Hepatocyte (in vitro differentiated cells): ENCODE measurements at regions not wholly inside any gene's neighbourhood (a gene's known extent, or its start where the extent isn't known, plus 50 kb on each side); places are given as distances from the start of the nearest gene placed in this dataset.

Source experiments
- DNase-seq: peaks from one replicate; pipeline ENCODE4 v3.0.0-alpha.2; 2016; ENCODE audit warnings: low spot score
- H2AFZ ChIP-seq: fragments of 200-600 bp; sonication (generic); 2 replicates; pipeline ENCODE4 v1.6.0; 2016; ENCODE audit warnings: antibody characterized with exemption, mild to moderate bottlenecking
- H3K27ac ChIP-seq: fragments of 200-600 bp; sonication (generic); 2 replicates; pipeline ENCODE4 v1.5.1; 2016; ENCODE audit warnings: mild to moderate bottlenecking
- H3K27me3 ChIP-seq: fragments of 200-600 bp; sonication (generic); 2 replicates; pipeline ENCODE4 v1.6.1; 2016
- H3K36me3 ChIP-seq: fragments of 200-600 bp; sonication (generic); replicated peaks from 2 replicates; pipeline ENCODE4 v1.5.1; 2016; ENCODE audit warnings: low read depth; ENCODE audit not compliant: insufficient read depth
- H3K4me1 ChIP-seq: fragments of 200-600 bp; sonication (generic); 2 replicates; pipeline ENCODE4 v1.5.1; 2016; ENCODE audit warnings: mild to moderate bottlenecking, moderate library complexity; ENCODE audit not compliant: insufficient read depth
- H3K4me2 ChIP-seq: fragments of 200-600 bp; sonication (generic); 2 replicates; pipeline ENCODE4 v1.6.0; 2016
- H3K4me3 ChIP-seq: fragments of 200-600 bp; sonication (generic); 2 replicates; pipeline ENCODE4 v1.5.1; 2016; ENCODE audit warnings: mild to moderate bottlenecking
- H3K79me2 ChIP-seq: fragments of 200-600 bp; sonication (generic); 2 replicates; pipeline ENCODE4 v1.6.0; 2017; ENCODE audit warnings: mild to moderate bottlenecking
- H3K9me2 ChIP-seq: fragments of 200-600 bp; sonication (generic); replicated peaks from 2 replicates; pipeline ENCODE4 v1.6.0; 2017; ENCODE audit warnings: mild to moderate bottlenecking; ENCODE audit not compliant: insufficient read depth
- H3K9me3 ChIP-seq: fragments of 200-600 bp; sonication (generic); 2 replicates; pipeline ENCODE4 v1.5.1; 2016; ENCODE audit warnings: low read depth, mild to moderate bottlenecking
- H4K20me1 ChIP-seq: fragments of 200-600 bp; sonication (generic); 2 replicates; pipeline ENCODE4 v1.6.0; 2016; ENCODE audit warnings: mild to moderate bottlenecking; ENCODE audit not compliant: insufficient read depth, poor library complexity, severe bottlenecking
- EZH2 ChIP-seq: fragments of 200-600 bp; sonication (generic); IDR thresholded peaks from 2 replicates; pipeline ENCODE4 v1.6.1; 2016; ENCODE audit warnings: antibody characterized with exemption, mild to moderate bottlenecking, borderline replicate concordance
- EZH2phosphoT487 ChIP-seq: fragments of 200-600 bp; sonication (generic); IDR thresholded peaks from one replicate; pipeline ENCODE4 v1.6.1; 2018; ENCODE audit warnings: antibody characterized with exemption, mild to moderate bottlenecking, low read depth, moderate library complexity; ENCODE audit not compliant: unreplicated experiment, severe bottlenecking
- WGBS: methylation state at CpG from one replicate; pipeline ENCODE4 v1.1.6; 2016; ENCODE audit warnings: low lambda C conversion rate; ENCODE audit errors: missing lambda C conversion rate; 5-methylcytosine and 5-hydroxymethylcytosine counted together
- TF ChIP-seq, protein P1 (sequence below): fragments of 200-600 bp; sonication (generic); IDR thresholded peaks from 2 replicates; pipeline ENCODE4 v1.5.1; 2016; ENCODE audit warnings: antibody characterized with exemption, mild to moderate bottlenecking; ENCODE audit not compliant: poor library complexity

DNA sequence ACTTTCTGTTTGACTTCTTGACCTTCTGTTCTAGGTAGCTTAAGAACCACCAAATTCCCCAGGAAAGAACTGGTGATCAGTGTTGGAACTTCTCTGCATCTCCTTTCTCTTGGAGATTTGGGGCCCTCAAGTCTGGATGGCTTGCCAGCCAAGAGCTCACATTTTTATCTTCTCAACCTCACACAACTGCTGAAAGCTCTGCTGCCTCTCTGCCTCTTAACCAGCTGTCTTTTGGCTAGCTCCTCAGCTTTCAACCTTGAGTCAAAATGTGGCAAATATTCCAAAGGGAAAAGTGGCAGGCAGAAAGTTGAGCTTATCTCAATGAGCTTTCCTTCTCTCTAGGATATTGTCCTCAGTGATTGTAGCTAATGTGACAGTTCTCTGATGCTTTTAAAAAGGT is 89.2 kb upstream of the CCDC190 start:
- no peaks in the 10 kb centered on the region for H3K36me3 ChIP-seq
- no peaks in the 10 kb centered on the region for H3K27me3 ChIP-seq
- no peaks in the 10 kb centered on the region for H4K20me1 ChIP-seq
- H3K4me2 ChIP-seq = no peak overlapping the region
- no peak overlapping the region for H3K27ac ChIP-seq
- H3K9me3 ChIP-seq = no peaks in the 10 kb centered on the region
- H3K4me1 ChIP-seq = no peaks in the 10 kb centered on the region
- no peaks in the 10 kb centered on the region for H3K9me2 ChIP-seq
- H2AFZ ChIP-seq = no peak overlapping the region
- H3K79me2 ChIP-seq = no peaks in the 10 kb centered on the region
- H3K4me3 ChIP-seq = no peak overlapping the region
- TF ChIP-seq, protein P1, sequence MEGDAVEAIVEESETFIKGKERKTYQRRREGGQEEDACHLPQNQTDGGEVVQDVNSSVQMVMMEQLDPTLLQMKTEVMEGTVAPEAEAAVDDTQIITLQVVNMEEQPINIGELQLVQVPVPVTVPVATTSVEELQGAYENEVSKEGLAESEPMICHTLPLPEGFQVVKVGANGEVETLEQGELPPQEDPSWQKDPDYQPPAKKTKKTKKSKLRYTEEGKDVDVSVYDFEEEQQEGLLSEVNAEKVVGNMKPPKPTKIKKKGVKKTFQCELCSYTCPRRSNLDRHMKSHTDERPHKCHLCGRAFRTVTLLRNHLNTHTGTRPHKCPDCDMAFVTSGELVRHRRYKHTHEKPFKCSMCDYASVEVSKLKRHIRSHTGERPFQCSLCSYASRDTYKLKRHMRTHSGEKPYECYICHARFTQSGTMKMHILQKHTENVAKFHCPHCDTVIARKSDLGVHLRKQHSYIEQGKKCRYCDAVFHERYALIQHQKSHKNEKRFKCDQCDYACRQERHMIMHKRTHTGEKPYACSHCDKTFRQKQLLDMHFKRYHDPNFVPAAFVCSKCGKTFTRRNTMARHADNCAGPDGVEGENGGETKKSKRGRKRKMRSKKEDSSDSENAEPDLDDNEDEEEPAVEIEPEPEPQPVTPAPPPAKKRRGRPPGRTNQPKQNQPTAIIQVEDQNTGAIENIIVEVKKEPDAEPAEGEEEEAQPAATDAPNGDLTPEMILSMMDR = no peak
- TF ChIP-seq EZH2 (no peak), EZH2phosphoT487 (no peak)
- DNase-seq = no peak

DNA sequence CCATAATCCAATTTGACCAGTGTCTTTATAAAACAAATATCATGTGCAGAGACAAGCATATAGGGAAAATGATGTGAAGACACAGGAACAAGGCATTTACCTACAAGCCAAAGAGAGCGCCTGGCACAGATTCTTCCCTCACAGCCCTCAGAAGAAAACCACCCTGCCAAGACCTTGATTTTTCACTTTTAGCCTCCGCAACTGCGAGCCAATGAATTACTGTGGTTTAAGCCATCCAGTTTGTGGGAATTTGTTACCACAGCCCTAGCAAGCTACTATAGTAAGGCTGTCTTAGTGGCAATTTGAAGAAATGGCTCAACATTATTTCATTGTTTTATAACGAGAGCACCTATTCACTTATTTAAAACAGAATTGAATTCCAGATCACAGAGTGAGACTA is 85.7 kb upstream of the CCDC190 start:
- Histone ChIP-seq H2AFZ (no peak overlapping the region), H4K20me1 (no peaks in the 10 kb centered on the region), H3K4me1 (no peaks in the 10 kb centered on the region), H3K9me3 (no peaks in the 10 kb centered on the region), H3K4me2 (no peak overlapping the region), H3K27ac (no peak overlapping the region), H3K36me3 (no peaks in the 10 kb centered on the region), H3K79me2 (no peaks in the 10 kb centered on the region), H3K27me3 (no peaks in the 10 kb centered on the region), H3K9me2 (no peaks in the 10 kb centered on the region), H3K4me3 (no peak overlapping the region)
- no peak for TF ChIP-seq EZH2
- no peak for TF ChIP-seq EZH2phosphoT487
- TF ChIP-seq, protein P1 = no peak
- WGBS = 93% methylated on average over 4 of the region's 4 CpGs
- no peak for DNase-seq

DNA sequence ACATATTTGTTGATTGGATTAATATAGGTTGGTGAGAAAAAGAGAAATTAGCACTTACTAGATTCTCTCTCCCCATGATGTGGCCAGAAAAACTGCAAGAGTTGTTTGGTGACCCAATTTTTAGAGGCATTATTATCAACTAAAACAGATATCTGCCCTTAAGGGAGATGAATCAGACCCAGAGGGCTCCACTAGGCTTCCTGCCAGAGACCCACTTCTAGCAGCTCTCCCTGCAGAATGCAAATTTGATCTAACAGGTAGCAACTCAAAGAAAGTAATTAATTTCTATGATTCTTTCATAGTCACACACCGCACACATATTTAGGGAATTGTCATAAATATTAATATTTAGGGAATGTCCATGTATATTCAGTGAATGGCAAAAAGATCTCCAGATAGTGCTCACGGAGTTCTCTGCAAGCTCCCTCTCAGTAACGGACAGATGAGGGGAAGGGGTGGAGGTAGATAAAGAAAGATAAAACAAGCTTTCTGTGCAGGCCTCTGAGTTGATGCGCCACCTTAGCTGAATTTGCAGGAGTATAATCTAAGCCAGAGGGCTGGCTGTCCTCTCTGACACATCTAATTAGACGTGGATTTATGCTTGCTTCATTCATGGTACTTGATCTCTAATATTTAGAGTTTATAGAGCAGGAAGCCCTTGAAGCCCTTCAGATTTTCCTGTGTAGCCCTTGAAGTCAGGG is 84.1 kb upstream of the CCDC190 start:
- no peaks in the 10 kb centered on the region for H3K4me1 ChIP-seq
- no peaks in the 10 kb centered on the region for H3K9me3 ChIP-seq
- no peak overlapping the region for H3K27ac ChIP-seq
- no peaks in the 10 kb centered on the region for H3K79me2 ChIP-seq
- H3K4me3 ChIP-seq = no peak overlapping the region
- H4K20me1 ChIP-seq = no peaks in the 10 kb centered on the region
- no peaks in the 10 kb centered on the region for H3K9me2 ChIP-seq
- H3K27me3 ChIP-seq = no peaks in the 10 kb centered on the region
- WGBS = 66% methylated on average over 5 of the region's 5 CpGs
- H3K36me3 ChIP-seq = no peaks in the 10 kb centered on the region
- no peak overlapping the region for H2AFZ ChIP-seq
- H3K4me2 ChIP-seq = no peak overlapping the region
- TF ChIP-seq EZH2 (no peak), EZH2phosphoT487 (no peak)
- TF ChIP-seq, protein P1 = no peak
- no peak for DNase-seq

DNA sequence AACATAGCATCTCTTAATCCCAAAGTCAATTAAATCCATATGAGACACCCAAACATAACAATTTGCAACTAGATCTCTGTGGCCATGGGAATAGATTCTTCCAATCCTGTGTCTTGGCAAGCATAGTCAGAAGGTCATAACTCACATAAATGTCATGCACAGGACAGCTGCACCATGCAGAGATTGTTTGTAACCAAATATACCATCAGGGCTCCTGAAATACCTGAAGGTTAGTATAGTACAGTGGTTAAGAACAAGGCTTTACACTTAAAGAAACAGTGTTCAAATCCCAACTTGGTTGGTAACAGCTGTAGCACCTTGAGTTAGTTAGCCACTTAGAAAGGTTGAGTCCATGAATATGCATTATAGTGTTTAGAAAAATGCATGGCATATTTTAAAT is 82.6 kb upstream of the CCDC190 start:
- Histone ChIP-seq H4K20me1 (no peaks in the 10 kb centered on the region), H3K4me1 (no peaks in the 10 kb centered on the region), H3K4me2 (no peak overlapping the region), H3K4me3 (no peak overlapping the region), H3K9me3 (no peaks in the 10 kb centered on the region), H3K36me3 (no peaks in the 10 kb centered on the region), H2AFZ (no peak overlapping the region), H3K27me3 (no peaks in the 10 kb centered on the region), H3K79me2 (no peaks in the 10 kb centered on the region), H3K27ac (no peak overlapping the region), H3K9me2 (no peaks in the 10 kb centered on the region)
- no peak for DNase-seq
- TF ChIP-seq, protein P1 = no peak
